Fibroblast of the aortic adventitia (primary cell): ENCODE measurements at regions not wholly inside any gene's neighbourhood (a gene's known extent, or its start where the extent isn't known, plus 50 kb on each side); places are given as distances from the start of the nearest gene placed in this dataset.

Experiments used
- DNase-seq: peaks from one replicate; pipeline ENCODE4 v3.0.0-alpha.2; 2010; ENCODE audit warnings: low read depth
- H3K4me3 ChIP-seq: 2 replicates; pipeline ENCODE4 v1.5.1; 2011; ENCODE audit warnings: low read depth, mild to moderate bottlenecking, control low read depth, low read length, moderate library complexity
- TF ChIP-seq, protein P1 (sequence below): IDR thresholded peaks from 2 replicates; pipeline ENCODE4 v1.5.1; 2011; ENCODE audit warnings: mild to moderate bottlenecking, low read length, control low read depth, inconsistent platforms; ENCODE audit not compliant: insufficient read depth

DNA sequence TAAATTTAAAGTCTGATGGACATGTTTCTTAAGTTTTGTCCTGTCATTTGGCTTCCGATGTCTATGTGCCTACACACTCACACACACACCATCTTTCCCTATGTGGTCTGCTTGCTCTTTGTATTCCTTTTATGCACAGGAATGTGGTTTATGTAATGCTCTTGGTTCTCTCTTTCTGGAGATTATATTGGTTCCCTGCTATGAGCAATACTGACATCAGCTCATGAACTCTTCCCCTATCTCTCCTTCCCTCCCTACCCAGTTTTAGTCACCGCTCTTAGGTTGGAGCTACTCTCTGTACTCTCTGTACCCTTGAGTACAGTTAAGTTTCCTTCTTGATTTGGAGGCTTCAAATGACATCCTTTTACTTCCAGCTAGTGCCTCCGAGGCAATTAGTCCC, 77.9 kb upstream of the MVB12B start:
- no peak overlapping the region for H3K4me3 ChIP-seq
- peak; percentile 78 for DNase-seq
- TF ChIP-seq, protein P1, sequence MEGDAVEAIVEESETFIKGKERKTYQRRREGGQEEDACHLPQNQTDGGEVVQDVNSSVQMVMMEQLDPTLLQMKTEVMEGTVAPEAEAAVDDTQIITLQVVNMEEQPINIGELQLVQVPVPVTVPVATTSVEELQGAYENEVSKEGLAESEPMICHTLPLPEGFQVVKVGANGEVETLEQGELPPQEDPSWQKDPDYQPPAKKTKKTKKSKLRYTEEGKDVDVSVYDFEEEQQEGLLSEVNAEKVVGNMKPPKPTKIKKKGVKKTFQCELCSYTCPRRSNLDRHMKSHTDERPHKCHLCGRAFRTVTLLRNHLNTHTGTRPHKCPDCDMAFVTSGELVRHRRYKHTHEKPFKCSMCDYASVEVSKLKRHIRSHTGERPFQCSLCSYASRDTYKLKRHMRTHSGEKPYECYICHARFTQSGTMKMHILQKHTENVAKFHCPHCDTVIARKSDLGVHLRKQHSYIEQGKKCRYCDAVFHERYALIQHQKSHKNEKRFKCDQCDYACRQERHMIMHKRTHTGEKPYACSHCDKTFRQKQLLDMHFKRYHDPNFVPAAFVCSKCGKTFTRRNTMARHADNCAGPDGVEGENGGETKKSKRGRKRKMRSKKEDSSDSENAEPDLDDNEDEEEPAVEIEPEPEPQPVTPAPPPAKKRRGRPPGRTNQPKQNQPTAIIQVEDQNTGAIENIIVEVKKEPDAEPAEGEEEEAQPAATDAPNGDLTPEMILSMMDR, result no peak

DNA sequence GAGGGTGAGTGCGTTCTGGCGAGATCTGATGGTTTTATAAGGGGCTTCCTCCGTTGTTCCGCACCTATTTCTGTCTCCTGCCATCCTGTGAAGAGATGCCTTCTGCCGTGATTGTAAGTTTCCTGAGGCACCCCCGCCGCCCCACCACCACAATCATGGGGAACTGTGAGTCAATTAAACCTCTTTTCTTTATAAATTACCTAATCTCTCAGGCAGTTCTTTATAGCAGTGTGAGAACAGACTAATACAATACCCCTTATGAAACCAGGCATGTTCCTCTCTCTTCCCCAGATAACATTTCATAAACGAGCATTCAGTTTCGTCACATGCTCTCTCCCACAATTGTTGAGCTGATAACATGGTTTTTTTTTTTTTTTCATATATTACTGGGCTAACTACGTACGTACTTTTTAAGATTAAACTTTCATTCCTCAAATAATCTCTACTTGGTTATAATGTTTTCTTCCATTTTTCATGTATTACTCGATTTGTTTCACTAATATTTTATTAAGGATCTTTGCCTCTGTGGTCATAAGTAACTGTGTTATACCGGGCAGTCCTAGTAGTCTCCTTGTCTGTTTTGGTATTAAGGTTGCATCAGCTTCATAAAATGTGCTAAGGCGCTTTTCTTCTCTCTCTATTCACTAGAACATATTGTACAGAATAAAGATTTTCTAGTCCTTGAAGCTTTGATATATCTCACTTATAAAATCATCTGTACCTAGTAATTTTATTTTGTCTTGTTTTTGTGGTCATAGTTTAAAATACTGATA, 64.9 kb upstream of the MVB12B start:
- TF ChIP-seq, protein P1, result no peak
- H3K4me3 ChIP-seq, result no peak overlapping the region
- peak; percentile 50 for DNase-seq

GRCh38 chr9:126262738-126263137, 63.9 kb upstream of the MVB12B start:
- H3K4me3 ChIP-seq, result no peak overlapping the region
- TF ChIP-seq, protein P1, result no peak
- no peak for DNase-seq

- no peak for DNase-seq
- H3K4me3 ChIP-seq, result no peak overlapping the region
- TF ChIP-seq, protein P1, result no peak
Measured at GRCh38 chr9:126270556-126270955, 56.1 kb upstream of the MVB12B start.

DNA sequence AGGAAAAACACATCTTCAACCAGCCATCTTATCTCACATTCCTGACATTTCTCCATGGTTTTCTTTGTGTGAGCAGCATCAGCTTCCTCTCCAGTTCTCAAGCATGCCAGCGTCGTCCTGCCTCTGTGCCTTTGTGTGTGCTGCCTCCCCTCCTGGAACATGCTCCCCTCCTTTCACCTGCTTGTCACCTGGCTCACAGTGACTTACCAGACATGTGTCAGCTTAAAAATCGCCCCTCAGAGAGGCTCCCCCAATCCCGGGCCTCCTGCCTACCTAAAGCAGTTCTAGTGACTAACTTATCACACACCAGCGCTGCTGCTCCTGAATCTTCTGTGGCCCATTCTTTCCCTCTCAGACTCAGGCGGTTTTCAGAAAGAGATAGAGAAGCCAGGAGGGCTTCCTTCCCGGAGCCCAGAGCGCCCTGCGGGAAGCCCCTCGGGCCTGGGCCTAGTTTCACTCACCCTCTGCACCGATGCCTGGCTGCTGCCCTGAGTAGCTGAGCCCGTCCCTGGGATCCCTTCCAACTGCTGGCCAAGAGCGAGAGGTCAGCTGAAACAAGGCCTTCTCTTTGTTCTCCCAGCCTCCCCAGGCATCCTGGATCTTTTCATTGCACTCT, 51.1 kb upstream of the MVB12B start:
- DNase-seq, result peak; percentile 58
- H3K4me3 ChIP-seq, result no peak overlapping the region
- TF ChIP-seq, protein P1, result no peak

DNA sequence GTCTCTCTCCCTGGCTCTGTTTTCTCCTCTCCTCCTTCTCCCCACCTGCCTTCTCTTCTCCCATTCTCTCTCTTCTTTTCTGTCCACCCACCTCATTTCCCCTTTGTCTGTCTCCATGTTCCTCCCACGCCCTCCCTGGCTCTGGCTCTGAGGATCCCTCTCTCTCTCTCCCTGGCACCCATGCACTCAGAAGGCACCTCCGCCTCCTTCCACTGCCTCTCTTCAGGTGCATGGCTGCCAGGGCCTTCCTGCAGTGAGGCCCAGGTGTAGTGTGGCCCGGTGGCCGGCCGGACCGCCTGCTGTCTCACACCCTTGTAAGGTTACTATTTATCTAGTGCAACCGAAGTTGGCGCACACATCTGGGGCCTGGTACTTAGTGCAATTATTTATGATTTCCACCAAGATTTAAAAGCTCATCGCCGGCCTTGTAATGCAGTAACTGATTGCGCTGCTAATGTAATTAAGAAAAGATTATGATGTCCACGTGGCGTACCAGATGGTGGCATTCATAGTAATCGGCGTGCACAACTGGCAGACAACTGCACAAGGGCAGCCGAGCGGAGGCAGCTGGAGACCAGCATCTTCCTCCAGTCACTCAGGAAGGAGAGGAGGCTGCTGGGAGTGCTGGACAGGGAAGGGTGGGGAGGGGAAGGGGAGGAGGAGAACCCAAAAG, 50.4 kb upstream of the MVB12B start:
- DNase-seq, result no peak
- TF ChIP-seq, protein P1, result no peak
- no peak overlapping the region for H3K4me3 ChIP-seq
